Ovary (tissue), 3 donors: ENCODE measurements at regions not wholly inside any gene's neighbourhood (a gene's known extent, or its start where the extent isn't known, plus 50 kb on each side); places are given as distances from the start of the nearest gene placed in this dataset.

Experiments
- CTCF ChIP-seq, 3 donors: fragments of 450-650 bp in 2 of 3; fragments of 200-600 bp in 1 of 3; IDR thresholded peaks; one replicate each; pipeline versions ENCODE4 v1.5.1 to v1.8.0; 2016 to 2022; ENCODE audit warnings: antibody characterized with exemption in 3 of 3, mild to moderate bottlenecking in 1 of 3
- POLR2A ChIP-seq: fragments of 450-650 bp; IDR thresholded peaks from one replicate; pipeline ENCODE4 v1.6.1; 2017; ENCODE audit warnings: antibody characterized with exemption, mild to moderate bottlenecking, moderate library complexity
- donor health status: DM: no; HTN: no; CAD: no.

GRCh38 chr16:85498607-85499006 is 114.5 kb upstream of the GSE1 start:
- TF ChIP-seq CTCF (IDR thresholded peaks at IDR 0.05), result no peak
- no peak for TF ChIP-seq POLR2A
